NCI-H510A (cell line): ENCODE measurements at regions not wholly inside any gene's neighbourhood (a gene's known extent, or its start where the extent isn't known, plus 50 kb on each side); places are given as distances from the start of the nearest gene placed in this dataset.
"Not testable (repeated sequence)": the region's sequence is repeated elsewhere in the genome, so short reads cannot be mapped to it uniquely, and the experiment has no call there.

Source experiments
- DNase-seq: peaks from one replicate; lab custom pipeline; 2025; lab: John Stamatoyannopoulos, UW

DNA sequence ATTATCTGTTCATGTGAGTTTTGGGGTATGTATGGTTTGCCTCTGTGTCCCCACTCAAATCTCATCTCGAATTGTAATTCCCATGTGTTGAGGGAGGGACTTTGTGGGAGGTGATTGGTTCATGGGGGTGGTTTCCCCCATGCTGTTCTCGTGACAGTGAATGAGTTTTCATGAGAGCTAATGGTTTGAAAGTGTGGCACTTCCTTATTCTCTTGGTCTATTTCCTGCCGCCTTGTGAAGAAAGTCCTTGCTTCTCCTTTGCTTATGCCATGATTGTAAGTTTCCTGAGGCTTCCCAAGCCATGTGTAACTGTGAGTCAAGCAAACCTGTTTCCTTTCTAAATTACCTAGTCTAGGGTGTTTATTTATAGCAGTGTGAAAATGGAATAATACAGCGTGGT is 128.1 kb upstream of the HS3ST4 start:
- DNase-seq: no peak

DNA sequence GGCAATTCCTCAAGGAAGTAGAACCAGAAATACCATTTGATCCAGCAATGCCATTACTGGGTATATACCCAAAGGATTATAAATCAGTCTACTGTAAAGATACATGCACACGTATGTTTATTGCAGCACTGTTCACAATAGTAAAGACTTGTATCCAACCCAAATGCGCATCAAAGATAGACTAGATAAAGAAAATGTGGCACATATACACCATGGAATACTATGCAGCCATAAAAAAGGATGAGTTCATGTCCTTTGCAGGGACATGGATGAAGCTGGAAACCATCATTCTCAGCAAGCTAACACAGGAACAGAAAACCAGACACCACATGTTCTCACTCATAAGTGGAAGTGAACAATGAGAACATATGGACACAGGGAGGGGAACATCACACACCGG is 130.0 kb upstream of the HS3ST4 start:
- DNase-seq: not testable (repeated sequence)

DNA sequence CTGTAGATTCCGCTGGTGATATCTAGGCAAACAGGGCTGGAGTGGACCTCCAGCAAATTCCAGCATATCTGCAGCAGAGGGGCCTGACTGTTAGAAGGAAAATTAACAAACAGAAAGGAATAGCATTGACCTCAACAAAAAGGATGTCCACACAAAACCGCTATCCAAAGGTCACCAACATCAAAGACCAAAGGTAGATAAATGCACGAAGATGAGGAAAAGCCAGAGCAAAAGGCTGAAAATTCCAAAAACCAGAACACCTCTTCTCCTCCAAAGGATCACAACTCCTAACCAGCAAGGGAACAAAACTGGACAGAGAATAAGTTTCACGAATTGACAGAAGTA is 134.8 kb upstream of the HS3ST4 start:
- not testable (repeated sequence) for DNase-seq

DNA sequence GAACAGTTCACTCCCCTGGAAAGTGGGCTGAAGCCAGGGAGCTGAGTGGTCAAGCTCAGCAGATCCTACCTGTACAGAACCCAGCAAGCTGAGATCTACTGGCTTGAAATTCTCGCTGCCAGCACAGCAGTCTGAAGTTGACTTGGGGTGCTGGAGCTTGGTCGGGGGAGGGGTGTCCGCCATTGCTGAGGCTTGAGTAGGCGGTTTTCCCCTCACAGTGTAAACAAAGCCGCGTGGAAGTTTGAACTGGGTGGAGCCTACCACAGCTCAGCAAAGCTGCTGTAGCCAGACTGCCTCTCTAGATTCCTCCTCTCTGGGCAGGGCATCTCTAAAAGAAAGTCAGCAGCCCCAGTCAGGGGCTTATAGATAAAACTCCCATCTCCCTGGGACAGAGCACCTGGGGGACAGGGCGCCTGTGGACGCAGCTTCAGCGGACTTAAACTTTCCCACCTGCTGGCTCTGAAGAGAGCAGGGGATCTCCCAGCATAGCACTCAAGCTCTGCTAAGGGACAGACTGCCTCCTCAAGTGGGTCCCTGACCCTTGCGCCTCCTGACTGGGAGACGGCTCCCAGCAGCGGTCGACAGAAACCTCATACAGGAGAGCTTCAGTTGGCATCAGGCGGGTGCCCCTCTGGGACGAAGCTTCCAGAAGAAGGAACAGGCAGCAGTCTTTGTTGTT is 135.3 kb upstream of the HS3ST4 start:
- not testable (repeated sequence) for DNase-seq

DNA sequence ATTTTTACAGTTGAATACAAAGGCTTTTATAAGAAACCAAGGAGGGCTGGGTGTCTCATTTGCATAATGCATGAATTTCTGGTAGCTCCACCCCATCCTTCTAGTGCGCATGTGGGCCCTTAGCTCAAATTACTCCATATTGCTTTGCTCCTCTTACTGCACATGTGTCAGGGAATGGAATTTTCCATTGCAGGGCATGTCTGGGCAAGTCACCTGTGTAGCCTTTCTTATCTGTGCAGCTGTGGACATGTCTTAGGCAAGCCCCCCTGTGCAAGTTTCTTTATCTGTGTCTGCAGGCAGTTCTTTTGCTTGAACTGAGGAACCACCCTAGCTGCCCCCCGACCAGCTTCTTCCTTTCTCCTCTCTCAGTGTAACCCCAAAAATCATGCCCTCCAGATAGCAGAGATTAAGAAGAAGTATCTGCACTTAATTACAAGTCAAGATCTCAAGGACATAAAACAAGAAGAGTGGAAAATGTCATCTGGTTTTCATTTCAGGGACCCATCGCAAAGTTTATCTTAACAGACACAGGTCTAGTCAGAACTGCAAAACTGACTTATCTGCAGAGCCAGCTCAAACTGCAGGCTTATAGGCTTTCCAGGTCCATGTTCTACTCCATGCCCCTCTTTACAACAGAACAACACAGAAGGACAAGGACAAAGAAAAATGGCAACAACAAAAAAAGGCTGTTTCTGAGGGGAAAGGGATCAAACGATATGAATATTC is 137.9 kb upstream of the HS3ST4 start:
- no peak for DNase-seq

DNA sequence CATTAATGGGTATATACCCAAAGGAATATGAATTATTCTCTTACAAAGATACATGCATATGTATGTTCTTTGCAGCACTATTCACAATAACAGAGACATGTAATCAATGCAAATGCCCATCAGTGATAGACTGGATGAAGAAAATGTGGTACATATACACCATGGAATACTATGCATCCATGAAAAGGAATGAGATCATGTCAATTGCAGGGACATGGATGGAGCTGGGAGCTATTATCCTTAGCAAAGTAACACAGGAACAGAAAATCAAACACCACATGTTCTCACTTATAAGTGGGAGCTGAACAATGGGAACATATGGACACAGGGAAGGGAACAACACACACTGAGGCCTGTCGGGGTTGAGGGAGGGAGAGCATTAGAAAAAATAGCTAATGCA is 141.1 kb upstream of the HS3ST4 start:
- no peak for DNase-seq

DNA sequence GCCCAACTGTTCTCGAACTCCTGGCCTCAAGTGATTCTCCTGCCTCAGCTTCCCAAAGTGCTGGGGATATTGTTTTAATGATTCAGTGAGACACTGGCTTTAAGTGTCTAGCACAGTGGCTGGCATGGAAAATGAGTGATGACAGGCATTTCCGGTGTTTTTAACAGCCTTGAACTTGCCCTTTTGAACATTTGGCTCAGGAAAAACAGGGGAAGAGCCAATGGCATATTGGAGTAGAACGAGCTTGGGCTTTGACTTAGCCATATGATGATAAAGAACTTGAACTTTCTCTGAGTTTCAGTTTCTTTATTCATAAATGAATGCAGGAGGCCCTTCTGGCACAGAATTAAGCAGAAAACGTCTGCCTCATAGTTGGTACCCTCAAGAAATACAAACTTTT is 145.0 kb upstream of the HS3ST4 start:
- DNase-seq: no peak

DNA sequence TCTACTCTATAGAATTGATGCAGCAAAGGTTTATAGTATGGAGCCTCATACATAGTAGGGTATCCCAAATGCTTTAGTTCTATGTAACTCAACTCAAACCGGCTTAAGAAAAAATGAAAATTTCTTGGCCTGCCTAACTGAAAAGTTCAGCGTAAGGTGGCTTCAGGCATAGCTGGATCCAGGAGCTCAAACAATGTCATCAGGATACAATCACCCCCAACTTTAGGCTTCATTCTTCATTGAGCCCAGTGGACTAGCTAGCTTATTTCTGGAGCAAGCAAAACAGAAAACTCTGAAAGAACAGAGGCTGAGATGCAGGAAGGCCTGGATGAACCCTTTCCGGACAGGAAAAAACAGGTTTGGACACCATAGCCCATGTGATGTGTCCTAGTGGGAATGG is 147.5 kb upstream of the HS3ST4 start:
- no peak for DNase-seq

DNA sequence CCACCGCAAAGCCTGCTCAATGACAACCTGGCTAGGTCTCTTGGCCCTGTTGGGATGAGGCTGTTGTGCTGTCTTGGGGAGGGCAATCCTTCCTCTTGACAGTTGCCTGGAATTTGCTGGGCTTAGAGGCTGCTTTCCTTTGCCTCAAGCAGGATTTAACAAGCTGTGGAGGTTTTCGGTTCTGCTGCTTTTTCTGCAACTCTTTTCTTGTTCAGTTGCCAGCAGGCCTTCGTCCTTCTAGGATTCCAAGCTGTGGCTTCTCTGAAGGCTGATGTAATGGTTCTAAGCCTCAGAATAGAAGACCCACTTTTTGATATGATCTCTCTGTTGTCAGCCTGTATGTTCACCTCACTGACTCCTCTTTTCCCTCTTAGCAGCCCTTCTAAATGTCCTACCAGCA is 149.5 kb upstream of the HS3ST4 start:
- no peak for DNase-seq

DNA sequence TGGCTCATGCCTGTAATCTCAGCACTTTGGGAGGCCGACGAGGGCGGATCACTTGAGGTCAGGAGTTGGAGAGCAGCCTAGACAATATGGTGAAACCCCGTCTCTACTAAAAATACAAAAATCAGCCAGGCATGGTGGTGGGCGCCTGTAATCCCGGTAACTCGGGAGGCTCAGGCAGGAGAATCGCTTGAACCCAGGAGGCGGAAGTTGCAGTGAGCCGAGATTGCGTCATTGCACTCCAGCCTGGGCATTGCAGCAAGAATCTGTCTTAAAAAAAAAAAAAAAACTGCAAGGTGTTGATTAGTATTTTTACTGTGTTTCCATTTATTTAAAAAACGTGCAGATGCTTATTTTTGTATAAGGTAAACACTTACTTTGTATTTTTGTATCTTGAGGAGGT is 152.0 kb upstream of the HS3ST4 start:
- DNase-seq: not testable (repeated sequence)

DNA sequence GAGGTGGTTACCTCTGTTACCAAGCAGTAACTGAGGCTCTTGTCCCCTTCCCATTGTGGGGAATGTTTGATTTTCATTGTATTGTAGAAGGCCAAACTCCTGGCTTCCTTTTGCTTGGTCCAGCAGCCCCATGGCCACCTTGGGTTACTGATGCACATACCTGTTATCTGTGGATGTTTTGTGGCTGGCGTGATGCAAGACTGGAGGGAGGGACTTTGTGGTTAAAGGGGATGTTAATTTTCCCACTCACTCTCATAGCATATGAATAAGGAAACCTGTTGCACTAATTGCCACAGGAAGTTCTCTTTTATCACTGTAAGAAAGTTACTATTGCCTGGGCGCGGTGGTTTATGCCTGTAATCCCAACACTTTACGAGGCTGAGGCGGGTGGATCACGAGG is 168.6 kb upstream of the HS3ST4 start:
- DNase-seq: no peak

DNA sequence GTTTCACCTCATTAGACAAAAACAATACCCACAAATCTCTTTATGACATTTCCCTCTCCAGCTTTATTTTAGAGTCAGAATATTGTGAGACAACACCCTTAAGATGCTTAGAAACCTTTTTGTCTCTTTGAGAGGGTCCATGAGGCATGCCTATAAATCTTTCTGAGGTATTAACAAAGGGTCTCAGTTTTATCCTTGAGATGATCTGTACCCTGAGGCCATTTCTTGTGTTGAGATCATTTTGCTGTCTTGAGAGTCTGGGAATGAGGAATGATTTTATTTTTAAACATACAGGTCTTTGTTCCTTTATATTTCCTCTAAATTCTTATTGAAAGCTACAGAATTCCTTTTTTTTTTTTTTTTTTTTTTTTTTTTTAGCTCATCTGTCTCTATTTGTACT is 179.7 kb upstream of the HS3ST4 start:
- no peak for DNase-seq

DNA sequence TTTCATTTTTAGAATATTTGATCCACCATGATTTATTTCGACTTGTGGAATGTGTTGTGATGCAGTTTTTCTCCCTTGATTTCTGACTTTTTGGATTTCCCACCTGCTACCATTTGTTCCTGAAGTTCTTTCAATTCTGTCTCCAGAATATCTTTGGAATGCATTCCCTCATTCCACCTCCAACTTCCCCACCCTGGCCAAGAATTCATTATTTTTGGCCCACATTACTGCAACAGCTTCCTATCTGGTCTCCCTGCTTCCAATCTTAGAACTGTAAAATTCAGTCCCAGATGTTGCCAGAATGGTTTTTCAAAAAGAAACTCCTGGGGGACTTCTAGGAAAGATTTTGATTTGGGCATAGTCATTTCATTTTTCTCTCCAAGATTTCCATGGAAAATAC is 182.3 kb upstream of the HS3ST4 start:
- DNase-seq: no peak

DNA sequence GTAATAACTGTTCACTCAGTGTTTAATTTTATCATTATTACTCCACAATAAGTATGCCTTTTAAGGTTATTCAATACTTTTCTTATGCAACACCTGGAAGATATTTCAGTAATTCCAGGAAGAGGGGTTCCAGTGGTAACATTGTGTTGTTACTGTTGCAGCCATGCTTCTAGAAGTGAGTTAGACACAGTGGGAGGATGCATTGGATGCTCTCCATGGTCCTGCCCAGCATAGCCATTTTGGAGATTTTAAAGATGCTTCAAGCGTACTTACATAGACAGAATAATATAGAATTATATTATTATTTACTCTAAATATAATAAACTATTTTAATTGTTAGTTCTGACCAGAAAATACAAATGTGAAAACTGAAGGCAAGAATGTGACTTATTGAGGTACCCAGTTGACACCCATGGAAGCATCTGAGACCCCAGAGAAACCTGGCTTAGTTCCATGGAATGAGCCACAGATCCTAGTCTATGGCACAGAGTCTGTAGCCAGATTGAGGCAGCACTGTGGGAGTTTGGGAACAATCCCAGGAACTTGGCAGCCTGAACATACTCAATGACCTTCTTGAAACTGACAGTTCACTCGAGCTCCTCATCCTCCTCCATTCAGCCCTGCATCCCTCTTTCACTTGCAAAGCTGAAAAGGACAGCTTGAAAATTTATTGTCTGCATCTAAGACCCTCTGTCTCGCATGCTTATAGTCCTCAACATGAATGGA is 190.1 kb upstream of the HS3ST4 start:
- no peak for DNase-seq

DNA sequence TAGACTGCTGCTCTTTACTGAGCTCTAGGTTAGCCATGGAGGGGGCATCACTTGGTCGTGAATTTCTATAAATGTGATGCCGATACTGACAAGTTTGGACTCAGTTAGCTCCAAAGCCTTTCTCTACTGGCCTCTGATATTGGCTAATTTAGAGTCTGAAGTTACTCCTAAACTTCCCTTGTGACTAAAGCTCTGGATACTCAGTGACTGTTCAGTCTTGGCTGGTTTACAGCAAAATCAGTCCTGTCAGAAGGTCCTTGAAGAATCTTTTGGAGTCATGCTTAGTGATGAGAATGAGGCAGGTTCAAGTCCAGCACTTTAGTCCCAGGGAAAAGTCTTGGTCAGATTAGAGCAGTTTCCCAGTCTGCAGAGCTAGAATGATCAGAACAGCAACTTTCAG is 197.5 kb upstream of the HS3ST4 start:
- DNase-seq: no peak

DNA sequence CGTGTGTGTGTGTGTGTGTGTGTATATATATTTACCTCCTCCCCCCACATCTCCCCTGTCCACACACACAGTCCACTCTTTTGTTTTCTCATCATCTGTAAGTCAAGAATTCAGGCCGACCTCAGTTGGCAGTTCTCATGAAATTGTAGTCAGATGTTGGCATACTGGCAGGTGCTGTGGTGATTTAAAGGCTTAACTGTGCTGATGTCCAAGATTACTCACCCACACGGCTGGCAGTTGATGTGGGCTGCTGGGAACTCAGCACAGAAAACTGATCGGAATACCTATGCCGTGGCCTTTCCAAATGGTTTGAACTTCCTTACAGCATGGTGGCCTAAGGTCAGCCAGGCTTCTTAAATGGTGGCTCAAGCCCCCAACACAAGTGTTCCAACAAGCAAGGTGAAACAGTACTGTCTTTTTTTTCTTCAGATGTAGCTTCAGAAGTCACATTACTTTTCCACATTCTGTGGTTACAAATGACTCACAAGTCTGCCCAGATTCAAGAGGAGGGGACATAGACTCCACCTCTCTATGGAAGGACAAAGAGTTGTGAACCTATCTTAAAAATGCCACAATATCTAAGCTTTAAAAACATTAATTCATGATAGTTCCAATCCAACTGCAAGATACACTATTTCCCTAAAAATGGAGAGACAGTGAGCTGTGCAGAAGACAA is 198.5 kb upstream of the HS3ST4 start:
- no peak for DNase-seq

DNA sequence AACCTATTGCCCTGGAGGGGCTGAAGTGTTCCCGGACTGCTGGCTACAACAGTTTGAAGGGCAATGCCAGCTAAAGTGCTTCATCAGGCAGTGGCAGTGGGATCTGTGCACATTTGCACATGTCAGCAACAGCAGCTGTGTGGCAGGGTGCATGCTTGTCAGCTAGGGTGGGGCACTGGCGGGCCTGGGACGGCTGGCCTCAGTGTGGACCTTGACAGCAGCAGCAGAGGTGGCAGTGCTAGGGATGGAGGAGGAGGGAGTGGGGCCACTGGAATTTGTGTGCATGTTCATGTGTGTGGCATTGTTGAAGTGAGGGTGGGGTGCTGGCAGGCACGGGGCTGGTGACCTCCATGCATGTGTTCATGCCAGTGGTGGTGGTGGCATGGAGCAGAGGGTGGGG is 203.3 kb upstream of the HS3ST4 start:
- no peak for DNase-seq

DNA sequence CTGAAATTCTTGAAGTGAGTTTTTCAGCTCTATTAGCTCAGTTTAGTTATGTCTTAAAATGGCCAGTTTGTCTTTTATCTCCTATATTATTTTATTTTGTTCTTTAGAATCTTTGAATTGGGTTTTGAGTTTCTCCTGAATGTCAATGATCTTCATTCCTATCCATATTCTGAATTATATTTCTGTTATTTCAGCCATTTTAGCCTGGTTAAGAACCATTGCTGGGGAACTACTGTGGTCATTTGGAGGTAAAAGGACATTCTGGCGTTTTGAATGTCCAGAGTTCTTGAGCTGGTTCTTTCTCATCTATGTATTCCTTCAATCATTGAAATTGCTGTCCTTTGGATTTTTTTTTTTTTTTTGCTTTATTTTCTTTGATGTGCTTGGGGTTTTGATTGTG is 203.9 kb upstream of the HS3ST4 start:
- no peak for DNase-seq

DNA sequence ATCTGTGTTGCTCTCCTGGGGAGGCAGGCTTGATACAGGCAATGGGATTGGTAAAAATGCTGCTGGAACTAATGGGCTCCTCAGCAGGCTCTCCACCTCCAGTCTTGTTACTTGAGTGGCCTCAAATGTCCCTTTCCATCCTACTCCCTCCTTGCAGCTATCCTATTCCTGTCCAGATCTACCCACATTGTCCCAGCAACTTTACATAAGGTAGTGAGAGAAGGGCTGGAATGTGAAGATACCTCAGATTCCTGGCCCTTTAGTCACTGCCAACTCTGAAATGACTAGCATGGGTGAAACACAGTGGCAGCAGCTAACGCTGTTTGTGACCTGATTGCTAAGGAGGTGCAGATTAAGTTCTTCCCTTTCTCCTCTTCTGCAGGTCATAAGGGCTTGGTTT is 210.1 kb upstream of the HS3ST4 start:
- no peak for DNase-seq

DNA sequence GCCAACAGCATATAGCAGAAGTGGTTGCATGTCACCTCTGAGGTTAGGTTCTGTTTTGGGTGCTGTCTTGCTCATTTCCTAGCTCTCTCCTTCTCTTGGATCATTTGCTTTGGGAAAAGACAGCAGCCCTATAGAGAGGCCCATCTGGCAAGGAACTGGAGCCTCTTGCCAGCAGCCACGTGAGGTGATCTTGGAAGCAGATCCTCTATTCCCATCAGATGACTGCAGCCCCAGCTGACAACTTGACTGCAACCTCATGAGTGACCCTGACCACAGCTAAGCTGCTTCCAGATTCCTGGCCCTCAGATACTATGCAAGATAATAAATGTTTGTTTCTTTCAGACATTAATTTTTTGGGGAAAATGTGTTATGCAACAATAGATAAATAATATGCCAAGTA is 213.3 kb upstream of the HS3ST4 start:
- DNase-seq: no peak

DNA sequence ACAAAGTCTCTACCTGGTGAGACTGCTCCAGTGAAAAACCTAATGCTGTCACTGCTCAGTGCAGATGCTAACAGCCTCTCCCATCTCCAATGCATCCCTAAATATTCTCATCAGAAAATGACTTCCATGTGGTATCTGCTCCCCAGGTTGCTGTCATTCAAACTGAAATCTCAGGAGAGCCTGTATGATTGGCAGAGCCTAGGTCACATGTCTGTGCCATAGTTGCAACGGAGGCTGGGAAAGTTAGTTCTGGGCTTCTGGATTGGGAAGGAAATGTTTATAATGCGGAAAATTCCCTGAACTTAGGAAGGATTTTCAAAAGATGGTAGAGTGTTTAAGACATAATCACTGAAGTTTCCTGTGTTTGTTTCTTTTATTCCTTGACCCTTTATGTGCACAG is 206.4 kb upstream of the ZKSCAN2 start:
- no peak for DNase-seq

DNA sequence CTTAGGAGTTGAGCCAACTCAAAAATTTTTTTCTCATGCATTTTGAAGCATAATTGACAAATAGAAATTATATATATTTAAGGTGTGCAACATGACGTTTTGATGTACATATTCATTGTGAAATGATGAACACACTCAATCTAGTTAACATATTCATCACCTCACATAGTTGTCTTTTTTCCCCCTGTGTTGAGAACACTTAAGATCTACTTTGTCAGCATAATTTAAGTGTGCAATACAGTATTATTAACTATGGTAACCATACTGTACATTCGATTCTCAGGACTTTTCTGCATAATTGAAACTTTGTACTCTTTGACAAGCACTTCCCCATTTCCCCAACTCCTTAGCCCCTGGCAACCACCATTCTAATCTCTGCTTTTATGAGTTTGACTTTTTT is 192.2 kb upstream of the ZKSCAN2 start:
- DNase-seq: no peak

DNA sequence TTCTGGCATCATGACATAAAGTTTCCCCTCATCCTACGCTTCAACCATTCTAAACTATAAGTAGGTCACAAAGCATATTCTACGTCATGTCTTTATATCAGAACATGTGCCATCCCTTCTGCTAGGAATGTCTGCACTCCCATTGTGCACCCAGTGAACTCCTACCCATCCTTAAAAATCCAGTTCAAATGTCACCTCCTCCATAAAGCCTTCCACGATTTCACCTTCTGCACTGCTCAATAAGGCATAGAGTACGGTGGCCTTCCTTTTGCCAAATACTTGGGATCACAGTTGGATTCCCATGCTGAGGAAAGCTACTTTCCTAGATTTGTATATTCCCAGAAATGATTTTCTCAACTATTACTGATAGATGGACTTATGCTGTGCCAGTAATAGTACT is 186.3 kb upstream of the ZKSCAN2 start:
- no peak for DNase-seq
